GM12878 (cell line): ENCODE measurements at regions not wholly inside any gene's neighbourhood (a gene's known extent, or its start where the extent isn't known, plus 50 kb on each side); places are given as distances from the start of the nearest gene placed in this dataset.

Source experiments
- ATF2 ChIP-seq: IDR thresholded peaks from 2 replicates; pipeline ENCODE4 v1.6.1; 2012; ENCODE audit warnings: low read length, inconsistent platforms
- BCLAF1 ChIP-seq: fragments of 450-650 bp; IDR thresholded peaks from 2 replicates; pipeline ENCODE4 v1.6.1; 2017; ENCODE audit warnings: antibody characterized with exemption, mild to moderate bottlenecking, moderate library complexity
- BRCA1 ChIP-seq: IDR thresholded peaks from 2 replicates; pipeline ENCODE4 v1.6.1; 2011; ENCODE audit warnings: low read depth, low read length, improper control_type of control experiment
- CREB1 ChIP-seq: IDR thresholded peaks from 2 replicates; pipeline ENCODE4 v1.6.1; 2012; ENCODE audit warnings: low read depth, mild to moderate bottlenecking, inconsistent platforms
- KDM1A ChIP-seq: fragments of 200-600 bp; sonication (generic); IDR thresholded peaks from 2 replicates; pipeline ENCODE4 v1.6.1; 2016; ENCODE audit warnings: borderline replicate concordance
- SIN3A ChIP-seq: IDR thresholded peaks from 2 replicates; pipeline ENCODE4 v1.6.1; 2012; ENCODE audit warnings: low read depth, low read length, improper control_type of control experiment
- SP1 ChIP-seq: IDR thresholded peaks from one replicate; pipeline ENCODE4 v1.6.1; 2011; ENCODE audit warnings: low read depth, low read length
- SRF ChIP-seq, 2 experiments: IDR thresholded peaks; 2 replicates each; pipeline ENCODE4 v1.6.1; 2011; ENCODE audit warnings: low read depth in 2 of 2, low read length in 2 of 2, mild to moderate bottlenecking in 1 of 2, moderate library complexity in 1 of 2
- SUZ12 ChIP-seq: fragments of 200-600 bp; sonication (generic); IDR thresholded peaks from one replicate; pipeline ENCODE4 v1.6.1; 2018; ENCODE audit warnings: antibody characterized with exemption, mild to moderate bottlenecking; ENCODE audit not compliant: unreplicated experiment
- TAF1 ChIP-seq: IDR thresholded peaks from 2 replicates; pipeline ENCODE4 v1.6.1; 2011; ENCODE audit warnings: mild to moderate bottlenecking, low read depth, low read length, borderline replicate concordance
- TCF7 ChIP-seq: IDR thresholded peaks from 2 replicates; pipeline ENCODE4 v1.6.1; 2014; ENCODE audit warnings: antibody characterized with exemption, borderline replicate concordance
- YY1 ChIP-seq: IDR thresholded peaks from 2 replicates; pipeline ENCODE4 v1.6.1; 2011; ENCODE audit warnings: low read depth, mild to moderate bottlenecking, low read length
- TF ChIP-seq, protein P1 (sequence below), 3 experiments: IDR thresholded peaks in 2 of 3; conservative IDR thresholded peaks in 1 of 3; 2 replicates each; pipeline ENCODE4 v1.5.1; 2011; ENCODE audit warnings: low read depth in 3 of 3, low read length in 3 of 3, mild to moderate bottlenecking in 3 of 3, control low read depth in 2 of 3, moderate library complexity in 2 of 3, inconsistent platforms in 1 of 3, mixed read lengths in 1 of 3; ENCODE audit not compliant: control insufficient read depth in 2 of 3, insufficient read depth in 1 of 3; ENCODE audit errors: extremely low read depth in 1 of 3

DNA sequence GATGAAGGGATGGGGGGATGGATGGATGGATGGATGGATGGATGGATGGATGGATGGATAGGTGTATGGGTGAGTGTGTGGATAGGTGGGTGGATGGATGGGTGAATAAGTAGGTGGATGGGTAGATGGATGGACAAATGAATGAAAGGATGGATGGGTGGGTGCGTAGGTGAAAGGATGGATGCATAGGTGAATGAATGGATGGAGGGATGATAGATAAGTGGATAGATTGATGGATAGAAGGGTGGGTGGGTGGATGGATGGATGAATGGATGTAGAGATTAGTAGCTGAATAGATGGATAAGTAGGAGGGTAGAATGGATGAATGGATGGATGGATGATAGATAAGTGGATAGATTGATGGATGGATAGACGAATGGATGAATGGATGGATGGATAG lies 152.7 kb downstream of the MN1 start:
- TF ChIP-seq SP1 (no peak), KDM1A (no peak), BCLAF1 (no peak), CREB1 (no peak), BRCA1 (no peak), YY1 (no peak), TAF1 (no peak), ATF2 (no peak), SUZ12 (no peak), TCF7 (no peak), SRF (IDR thresholded peaks at IDR 0.05; ENCODE audit: low read depth in 2 of 2, low read length in 2 of 2) (no peak), SIN3A (no peak)
- TF ChIP-seq, protein P1, sequence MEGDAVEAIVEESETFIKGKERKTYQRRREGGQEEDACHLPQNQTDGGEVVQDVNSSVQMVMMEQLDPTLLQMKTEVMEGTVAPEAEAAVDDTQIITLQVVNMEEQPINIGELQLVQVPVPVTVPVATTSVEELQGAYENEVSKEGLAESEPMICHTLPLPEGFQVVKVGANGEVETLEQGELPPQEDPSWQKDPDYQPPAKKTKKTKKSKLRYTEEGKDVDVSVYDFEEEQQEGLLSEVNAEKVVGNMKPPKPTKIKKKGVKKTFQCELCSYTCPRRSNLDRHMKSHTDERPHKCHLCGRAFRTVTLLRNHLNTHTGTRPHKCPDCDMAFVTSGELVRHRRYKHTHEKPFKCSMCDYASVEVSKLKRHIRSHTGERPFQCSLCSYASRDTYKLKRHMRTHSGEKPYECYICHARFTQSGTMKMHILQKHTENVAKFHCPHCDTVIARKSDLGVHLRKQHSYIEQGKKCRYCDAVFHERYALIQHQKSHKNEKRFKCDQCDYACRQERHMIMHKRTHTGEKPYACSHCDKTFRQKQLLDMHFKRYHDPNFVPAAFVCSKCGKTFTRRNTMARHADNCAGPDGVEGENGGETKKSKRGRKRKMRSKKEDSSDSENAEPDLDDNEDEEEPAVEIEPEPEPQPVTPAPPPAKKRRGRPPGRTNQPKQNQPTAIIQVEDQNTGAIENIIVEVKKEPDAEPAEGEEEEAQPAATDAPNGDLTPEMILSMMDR (IDR thresholded peaks at IDR 0.05 in 2 of 3, conservative IDR thresholded peaks at IDR 0.05 in 1 of 3; ENCODE audit: control insufficient read depth in 2 of 3, extremely low read depth in 1 of 3, insufficient read depth in 1 of 3, low read depth in 3 of 3, low read length in 3 of 3), result no peak
